ENCODE measurements at regions not wholly inside any gene's neighbourhood (a gene's known extent, or its start where the extent isn't known, plus 50 kb on each side); places are given as distances from the start of the nearest gene placed in this dataset.

DNA sequence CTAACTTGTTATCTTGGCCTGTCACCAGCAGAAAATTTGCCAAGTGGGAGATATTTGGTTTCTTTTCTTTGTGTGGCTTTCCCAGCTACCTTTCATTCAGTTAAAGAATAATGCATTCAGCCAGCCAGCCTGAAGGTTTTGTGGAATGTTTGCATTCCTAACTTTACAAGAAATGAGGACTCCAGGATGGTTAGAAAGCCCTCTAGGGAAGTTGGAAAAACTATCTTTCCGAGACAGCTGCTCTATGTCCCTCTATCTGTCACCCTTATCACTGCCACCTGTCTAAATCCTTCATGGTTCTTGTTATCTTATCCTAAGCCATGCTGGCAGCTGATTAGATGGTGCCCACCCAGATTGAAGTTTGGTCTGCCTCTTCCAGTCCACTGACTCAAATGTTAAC is 384.2 kb downstream of the SH3BGRL start:
- no peak for TF ChIP-seq POLR2A (IDR thresholded peaks at IDR 0.05; ENCODE audit: extremely low read depth, insufficient read length)
- TF ChIP-seq, protein P1, sequence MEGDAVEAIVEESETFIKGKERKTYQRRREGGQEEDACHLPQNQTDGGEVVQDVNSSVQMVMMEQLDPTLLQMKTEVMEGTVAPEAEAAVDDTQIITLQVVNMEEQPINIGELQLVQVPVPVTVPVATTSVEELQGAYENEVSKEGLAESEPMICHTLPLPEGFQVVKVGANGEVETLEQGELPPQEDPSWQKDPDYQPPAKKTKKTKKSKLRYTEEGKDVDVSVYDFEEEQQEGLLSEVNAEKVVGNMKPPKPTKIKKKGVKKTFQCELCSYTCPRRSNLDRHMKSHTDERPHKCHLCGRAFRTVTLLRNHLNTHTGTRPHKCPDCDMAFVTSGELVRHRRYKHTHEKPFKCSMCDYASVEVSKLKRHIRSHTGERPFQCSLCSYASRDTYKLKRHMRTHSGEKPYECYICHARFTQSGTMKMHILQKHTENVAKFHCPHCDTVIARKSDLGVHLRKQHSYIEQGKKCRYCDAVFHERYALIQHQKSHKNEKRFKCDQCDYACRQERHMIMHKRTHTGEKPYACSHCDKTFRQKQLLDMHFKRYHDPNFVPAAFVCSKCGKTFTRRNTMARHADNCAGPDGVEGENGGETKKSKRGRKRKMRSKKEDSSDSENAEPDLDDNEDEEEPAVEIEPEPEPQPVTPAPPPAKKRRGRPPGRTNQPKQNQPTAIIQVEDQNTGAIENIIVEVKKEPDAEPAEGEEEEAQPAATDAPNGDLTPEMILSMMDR (IDR thresholded peaks at IDR 0.05; ENCODE audit: low read depth, low read length), result no peak
- no peak for TF ChIP-seq MYC (IDR thresholded peaks at IDR 0.05; ENCODE audit: low read depth, low read length)
